ENCODE measurements at regions not wholly inside any gene's neighbourhood (a gene's known extent, or its start where the extent isn't known, plus 50 kb on each side); places are given as distances from the start of the nearest gene placed in this dataset.

DNA sequence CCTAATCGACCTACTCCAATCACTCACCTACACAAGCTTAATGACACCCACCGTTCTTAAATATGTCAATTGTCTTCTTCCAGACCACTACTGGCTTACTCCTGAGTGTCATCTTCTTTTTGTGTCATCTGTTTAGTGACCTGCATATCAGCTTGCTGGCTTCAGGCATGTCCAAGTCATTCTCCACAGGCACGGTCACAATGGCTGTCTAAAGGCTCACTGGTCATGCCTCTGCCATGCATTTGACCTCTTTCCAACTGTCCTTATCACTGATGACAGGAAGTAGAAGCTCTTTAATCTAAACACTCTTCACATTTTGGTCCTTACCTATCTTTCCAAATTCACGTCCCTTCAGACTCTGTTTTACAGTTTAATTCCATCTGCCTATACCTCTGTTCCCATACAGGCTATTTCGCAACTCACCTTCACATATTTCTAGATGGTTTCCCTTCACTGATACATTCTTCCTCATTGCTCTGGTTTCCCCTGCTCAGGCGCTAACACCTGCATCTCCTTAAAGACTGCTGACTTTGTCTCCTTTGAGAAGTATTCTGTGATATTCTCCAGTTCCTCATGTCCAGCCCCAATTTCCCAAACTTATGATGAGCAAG lies 217.5 kb downstream of the TRIB2 start:
- 62 to 74% methylated on average over 6 of the region's 6 CpGs for WGBS, 2 donors (ENCODE audit: low coverage in 1 of 2)
- Histone ChIP-seq H3K27me3 (no peaks in the 10 kb centered on the region), H3K36me3 (no peaks in the 10 kb centered on the region), H3K4me3 (no peak overlapping the region), H3K9me3 (no peaks in the 10 kb centered on the region), H3K4me1 (peaks cover 0 to 8% (median 3%) of the 10 kb centered on the region in 4 donors), H3K27ac (no peak overlapping the region)
- TF ChIP-seq POLR2AphosphoS5 (IDR thresholded peaks at IDR 0.05), result no peak
- no peak for TF ChIP-seq EP300 (IDR thresholded peaks at IDR 0.05; ENCODE audit: low read depth)
- TF ChIP-seq POLR2A (IDR thresholded peaks at IDR 0.05), result no peak
- TF ChIP-seq, protein P1, sequence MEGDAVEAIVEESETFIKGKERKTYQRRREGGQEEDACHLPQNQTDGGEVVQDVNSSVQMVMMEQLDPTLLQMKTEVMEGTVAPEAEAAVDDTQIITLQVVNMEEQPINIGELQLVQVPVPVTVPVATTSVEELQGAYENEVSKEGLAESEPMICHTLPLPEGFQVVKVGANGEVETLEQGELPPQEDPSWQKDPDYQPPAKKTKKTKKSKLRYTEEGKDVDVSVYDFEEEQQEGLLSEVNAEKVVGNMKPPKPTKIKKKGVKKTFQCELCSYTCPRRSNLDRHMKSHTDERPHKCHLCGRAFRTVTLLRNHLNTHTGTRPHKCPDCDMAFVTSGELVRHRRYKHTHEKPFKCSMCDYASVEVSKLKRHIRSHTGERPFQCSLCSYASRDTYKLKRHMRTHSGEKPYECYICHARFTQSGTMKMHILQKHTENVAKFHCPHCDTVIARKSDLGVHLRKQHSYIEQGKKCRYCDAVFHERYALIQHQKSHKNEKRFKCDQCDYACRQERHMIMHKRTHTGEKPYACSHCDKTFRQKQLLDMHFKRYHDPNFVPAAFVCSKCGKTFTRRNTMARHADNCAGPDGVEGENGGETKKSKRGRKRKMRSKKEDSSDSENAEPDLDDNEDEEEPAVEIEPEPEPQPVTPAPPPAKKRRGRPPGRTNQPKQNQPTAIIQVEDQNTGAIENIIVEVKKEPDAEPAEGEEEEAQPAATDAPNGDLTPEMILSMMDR (IDR thresholded peaks at IDR 0.05), result no peak
- DNase-seq, result no peak
- in situ Hi-C loops (cut with MboI; ENCODE audit: low pct_ligation_motif_present in 1 of 4, low pct_unique_long_range_greater_than_20kb in 1 of 4, low sequenced_read_pairs in 3 of 4) (no loop called here), intact Hi-C loops (cut with DNase I; ENCODE audit: low total_unique reads) (no loop called here)

DNA sequence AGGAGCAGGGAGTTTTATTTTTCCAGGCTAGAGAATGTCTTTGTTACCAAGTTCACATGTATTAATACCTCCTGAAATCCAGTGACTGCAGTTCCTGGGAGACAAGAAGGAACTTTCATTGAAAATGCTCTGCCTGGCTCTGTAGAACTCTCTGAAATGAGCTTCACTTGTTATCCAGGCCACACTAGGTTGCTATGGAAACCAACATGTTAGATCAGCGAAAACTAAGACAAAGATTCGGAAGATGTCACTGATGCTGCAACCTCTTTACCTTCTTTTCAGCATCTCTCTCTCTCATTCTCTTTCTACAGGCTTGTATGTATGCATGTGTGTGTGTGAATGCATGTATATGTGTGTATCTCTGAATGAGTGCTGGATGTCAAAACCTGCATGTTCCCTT lies 218.5 kb downstream of the TRIB2 start:
- Histone ChIP-seq H3K27ac (no peak overlapping the region), H3K4me3 (no peak overlapping the region), H3K36me3 (no peaks in the 10 kb centered on the region), H3K4me1 (peaks cover 0 to 4% (median 2%) of the 10 kb centered on the region in 4 donors), H3K27me3 (no peaks in the 10 kb centered on the region), H3K9me3 (no peaks in the 10 kb centered on the region)
- WGBS, 2 donors (ENCODE audit: low coverage in 1 of 2), result 84 to 100% methylated on average over 1 to 2 of the region's 2 CpGs
- no peak for DNase-seq
- in situ Hi-C loops (cut with MboI; ENCODE audit: low pct_ligation_motif_present in 1 of 4, low pct_unique_long_range_greater_than_20kb in 1 of 4, low sequenced_read_pairs in 3 of 4), result no loop called here
- intact Hi-C loops (cut with DNase I; ENCODE audit: low total_unique reads), result no loop called here
- TF ChIP-seq, protein P1 (IDR thresholded peaks at IDR 0.05), result no peak
- TF ChIP-seq POLR2AphosphoS5 (IDR thresholded peaks at IDR 0.05) (no peak), EP300 (IDR thresholded peaks at IDR 0.05; ENCODE audit: low read depth) (no peak)

DNA sequence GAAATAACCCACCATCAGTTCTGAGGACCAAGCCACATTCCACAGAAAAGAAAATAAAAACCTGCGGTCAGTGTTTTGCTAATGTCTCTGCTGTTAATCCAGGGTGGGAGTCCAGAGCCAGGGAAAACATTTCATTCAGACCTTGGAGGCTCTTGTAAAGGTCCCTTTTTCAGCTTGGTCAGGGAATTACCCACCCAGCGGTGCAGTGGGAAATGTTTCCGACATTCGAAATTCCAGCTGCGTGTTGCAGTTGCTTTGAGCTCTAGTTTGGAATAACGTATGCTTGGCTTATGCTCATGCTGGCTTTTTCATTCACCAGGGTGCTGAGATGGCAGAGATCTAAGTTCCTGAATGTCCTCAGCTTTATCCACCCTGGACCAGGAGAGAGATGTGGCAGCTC lies 219.1 kb downstream of the TRIB2 start:
- in situ Hi-C loops (cut with MboI; ENCODE audit: low pct_ligation_motif_present in 1 of 4, low pct_unique_long_range_greater_than_20kb in 1 of 4, low sequenced_read_pairs in 3 of 4) (no loop called here), intact Hi-C loops (cut with DNase I; ENCODE audit: low total_unique reads) (no loop called here)
- no peak overlapping the region for H3K4me3 ChIP-seq
- TF ChIP-seq POLR2AphosphoS5 (IDR thresholded peaks at IDR 0.05), result no peak
- TF ChIP-seq EP300 (IDR thresholded peaks at IDR 0.05; ENCODE audit: low read depth), result no peak
- TF ChIP-seq, protein P1 (IDR thresholded peaks at IDR 0.05), result no peak
- TF ChIP-seq POLR2A (IDR thresholded peaks at IDR 0.05), result no peak
- no peaks in the 10 kb centered on the region for H3K9me3 ChIP-seq
- H3K27ac ChIP-seq, result no peak overlapping the region
- 83 to 91% methylated on average over 2 to 6 of the region's 6 CpGs for WGBS, 2 donors (ENCODE audit: low coverage in 1 of 2)
- no peaks in the 10 kb centered on the region for H3K27me3 ChIP-seq
- no peaks in the 10 kb centered on the region for H3K36me3 ChIP-seq
- DNase-seq, result no peak
- peaks cover 0 to 3% (median 1%) of the 10 kb centered on the region in 4 donors for H3K4me1 ChIP-seq

DNA sequence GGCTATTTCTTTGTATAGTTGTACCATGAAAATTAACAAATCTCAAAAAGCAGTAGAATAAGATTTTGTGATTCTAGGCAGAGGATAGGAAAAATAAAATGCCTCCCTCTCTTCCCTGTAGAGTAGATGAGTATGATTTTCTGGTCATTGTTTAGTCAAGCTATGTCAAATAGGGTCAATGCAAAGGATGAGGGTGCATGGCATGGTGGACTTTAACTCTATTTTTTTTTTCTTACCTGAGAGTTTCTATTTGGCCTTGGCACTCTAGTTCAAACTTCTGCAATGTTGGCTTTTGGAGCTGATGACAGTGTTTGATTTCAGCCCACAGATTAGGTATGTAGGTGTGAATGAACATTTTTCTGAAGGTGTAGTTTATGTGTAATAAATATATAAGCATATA lies 224.5 kb downstream of the TRIB2 start:
- no peaks in the 10 kb centered on the region for H3K36me3 ChIP-seq
- intact Hi-C loops (cut with DNase I; ENCODE audit: low total_unique reads) (no loop called here), in situ Hi-C loops (cut with MboI; ENCODE audit: low pct_ligation_motif_present in 1 of 4, low pct_unique_long_range_greater_than_20kb in 1 of 4, low sequenced_read_pairs in 3 of 4) (no loop called here)
- no peaks in the 10 kb centered on the region for H3K9me3 ChIP-seq
- DNase-seq, result no peak
- H3K27ac ChIP-seq, result no peak overlapping the region
- no peak for TF ChIP-seq POLR2A (IDR thresholded peaks at IDR 0.05)
- TF ChIP-seq EP300 (IDR thresholded peaks at IDR 0.05; ENCODE audit: low read depth), result no peak
- TF ChIP-seq, protein P1 (IDR thresholded peaks at IDR 0.05), result no peak
- TF ChIP-seq POLR2AphosphoS5 (IDR thresholded peaks at IDR 0.05), result no peak
- H3K4me1 ChIP-seq, result no peaks in the 10 kb centered on the region
- no peaks in the 10 kb centered on the region for H3K27me3 ChIP-seq
- H3K4me3 ChIP-seq, result no peak overlapping the region
